Caco-2 (cell line): ENCODE measurements at regions not wholly inside any gene's neighbourhood (a gene's known extent, or its start where the extent isn't known, plus 50 kb on each side); places are given as distances from the start of the nearest gene placed in this dataset.

Experiments
- BruUV-seq: library from RNA; stranded (reverse); fragments of 400-500 nt; replicated peaks from 2 replicates; lab custom pipeline; 2021; lab: Mats Ljungman, UMichigan
- CTCF ChIA-PET: fragments of 300-600 bp; sonication (Branson Sonifier 250); formaldehyde crosslinking; loops from one replicate; lab custom pipeline; 2022; ENCODE audit warnings: antibody characterized with exemption; lab: Charles Lee
- POLR2A ChIA-PET: fragments of 300-600 bp; sonication (Branson Sonifier 250); formaldehyde crosslinking; loops from one replicate; lab custom pipeline; 2022; ENCODE audit warnings: antibody characterized with exemption; lab: Charles Lee
- DNase-seq, 2 experiments: peaks; one replicate each; pipeline versions ENCODE4 v3.0.0 to v3.0.0-alpha.2; 2020 to 2022
- H3K27me3 ChIP-seq: replicated peaks from 2 replicates; pipeline ENCODE4 v1.6.0; 2011; ENCODE audit warnings: low read length; ENCODE audit not compliant: control insufficient read depth, insufficient read depth
- H3K36me3 ChIP-seq: 2 replicates; pipeline ENCODE4 v1.5.1; 2011; ENCODE audit warnings: low read length; ENCODE audit not compliant: control insufficient read depth, insufficient read depth
- H3K4me1 ChIP-seq: fragments of 250-450 bp; sonication (Bioruptor Pico); 2 replicates; pipeline ENCODE4 v1.5.1; 2020; ENCODE audit warnings: mild to moderate bottlenecking
- H3K4me3 ChIP-seq: 2 replicates; pipeline ENCODE4 v1.5.1; 2011; ENCODE audit warnings: low read depth, mild to moderate bottlenecking, control low read depth, low read length
- H3K9me3 ChIP-seq: fragments of 250-450 bp; sonication (Bioruptor Pico); 2 replicates; pipeline ENCODE4 v1.5.1; 2020; ENCODE audit warnings: mild to moderate bottlenecking, moderate library complexity
- H3K27ac Mint-ChIP-seq: one replicate; pipeline ENCODE4 v1.8.0; 2022; ENCODE audit warnings: mixed read lengths; ENCODE audit not compliant: unreplicated experiment
- H3K27me3 Mint-ChIP-seq: one replicate; pipeline ENCODE4 v1.8.0; 2022; ENCODE audit warnings: mixed read lengths; ENCODE audit not compliant: insufficient read depth, unreplicated experiment
- H3K36me3 Mint-ChIP-seq: one replicate; pipeline ENCODE4 v1.8.0; 2022; ENCODE audit warnings: mild to moderate bottlenecking, mixed read lengths; ENCODE audit not compliant: insufficient read depth, unreplicated experiment
- H3K4me1 Mint-ChIP-seq: one replicate; pipeline ENCODE4 v1.8.0; 2022; ENCODE audit warnings: low read depth, mixed read lengths; ENCODE audit not compliant: unreplicated experiment
- H3K4me3 Mint-ChIP-seq: one replicate; pipeline ENCODE4 v1.8.0; 2022; ENCODE audit warnings: mild to moderate bottlenecking, moderate library complexity, mixed read lengths; ENCODE audit not compliant: unreplicated experiment
- H3K9me3 Mint-ChIP-seq: one replicate; pipeline ENCODE4 v1.8.0; 2022; ENCODE audit warnings: mixed read lengths; ENCODE audit not compliant: unreplicated experiment
- CTCF ChIP-seq, 2 experiments: fragments of 200-600 bp in 1 of 2; IDR thresholded peaks; 1 replicate in 1 of 2; 2 replicates in 1 of 2; pipeline versions ENCODE4 v1.5.1 to v1.8.0; 2011 to 2022; ENCODE audit warnings: antibody characterized with exemption in 1 of 2, control low read depth in 1 of 2, inconsistent platforms in 1 of 2, low read depth in 1 of 2, low read length in 1 of 2, mild to moderate bottlenecking in 1 of 2, moderate library complexity in 1 of 2; ENCODE audit not compliant: insufficient read depth in 1 of 2, severe bottlenecking in 1 of 2, unreplicated experiment in 1 of 2
- intact Hi-C: fragments of 100-400 bp; cut with micrococcal nuclease; formaldehyde crosslinking; loops from one replicate; pipeline ENCODE4 v1.10.0; 2022; ENCODE audit not compliant: unreplicated experiment

GRCh38 chr12:124165695-124166094 is 129.2 kb upstream of the RFLNA start:
- no peak for DNase-seq
- Histone ChIP-seq H3K9me3 (peaks cover 7% of the 10 kb centered on the region; the same call in 1 of the 2 replicates), H3K4me1 (no peaks in the 10 kb centered on the region), H3K36me3 (no peaks in the 10 kb centered on the region), H3K4me3 (no peak overlapping the region), H3K27me3 (no peaks in the 10 kb centered on the region)
- H3K9me3 Mint-ChIP-seq, result peaks cover 25% of the 10 kb centered on the region
- H3K27me3 Mint-ChIP-seq, result no peaks in the 10 kb centered on the region
- intact Hi-C loops, result no loop called here
- ChIA-PET CTCF (no interaction called here), POLR2A (no interaction called here)
- TF ChIP-seq CTCF (IDR thresholded peaks at IDR 0.05; ENCODE audit: insufficient read depth in 1 of 2, low read depth in 1 of 2, low read length in 1 of 2, severe bottlenecking in 1 of 2, unreplicated experiment in 1 of 2), result no peak
- no peaks in the 10 kb centered on the region for H3K4me1 Mint-ChIP-seq
- no peaks in the 10 kb centered on the region for H3K36me3 Mint-ChIP-seq
- no TSS peak for BruUV-seq
- H3K4me3 Mint-ChIP-seq, result no peak overlapping the region
- H3K27ac Mint-ChIP-seq, result no peak overlapping the region

- no TSS peak for BruUV-seq
- no peak overlapping the region for H3K4me3 Mint-ChIP-seq
- CTCF ChIA-PET, result no interaction called here
- H3K9me3 ChIP-seq, result peaks cover 7% of the 10 kb centered on the region; the same call in 1 of the 2 replicates
- no peak overlapping the region for H3K27ac Mint-ChIP-seq
- no peaks in the 10 kb centered on the region for H3K36me3 ChIP-seq
- no peak for TF ChIP-seq CTCF (IDR thresholded peaks at IDR 0.05; ENCODE audit: insufficient read depth in 1 of 2, low read depth in 1 of 2, low read length in 1 of 2, severe bottlenecking in 1 of 2, unreplicated experiment in 1 of 2)
- peaks cover 22% of the 10 kb centered on the region for H3K9me3 Mint-ChIP-seq
- no peaks in the 10 kb centered on the region for H3K27me3 ChIP-seq
- no peak overlapping the region for H3K4me3 ChIP-seq
- POLR2A ChIA-PET, result no interaction called here
- intact Hi-C loops, result no loop called here
- H3K4me1 Mint-ChIP-seq, result no peaks in the 10 kb centered on the region
- no peaks in the 10 kb centered on the region for H3K4me1 ChIP-seq
- no peaks in the 10 kb centered on the region for H3K36me3 Mint-ChIP-seq
- H3K27me3 Mint-ChIP-seq, result no peaks in the 10 kb centered on the region
- no peak for DNase-seq
These were observed 127.8 kb upstream of the RFLNA start for GRCh38 chr12:124167141-124167540.

GRCh38 chr12:124168016-124168786 is 126.7 kb upstream of the RFLNA start:
- H3K27ac Mint-ChIP-seq, result no peak overlapping the region
- no peaks in the 10 kb centered on the region for H3K27me3 ChIP-seq
- no TSS peak for BruUV-seq

More at GRCh38 chr12:124168016-124168786, 126.7 kb upstream of the RFLNA start:
- Histone ChIP-seq H3K4me3 (no peak overlapping the region), H3K9me3 (peaks cover 7% of the 10 kb centered on the region; the same call in 1 of the 2 replicates), H3K36me3 (no peaks in the 10 kb centered on the region), H3K4me1 (no peaks in the 10 kb centered on the region)
- POLR2A ChIA-PET, result no interaction called here
- Mint-ChIP-seq H3K36me3 (no peaks in the 10 kb centered on the region), H3K27me3 (no peaks in the 10 kb centered on the region), H3K4me1 (no peaks in the 10 kb centered on the region), H3K9me3 (peaks cover 16% of the 10 kb centered on the region), H3K4me3 (no peak overlapping the region)
- CTCF ChIA-PET, result no interaction called here
- intact Hi-C loops, result no loop called here
- no peak for DNase-seq
- no peak for TF ChIP-seq CTCF (IDR thresholded peaks at IDR 0.05; ENCODE audit: insufficient read depth in 1 of 2, low read depth in 1 of 2, low read length in 1 of 2, severe bottlenecking in 1 of 2, unreplicated experiment in 1 of 2)
